Smooth muscle cell (in vitro differentiated cells): ENCODE measurements at regions not wholly inside any gene's neighbourhood (a gene's known extent, or its start where the extent isn't known, plus 50 kb on each side); places are given as distances from the start of the nearest gene placed in this dataset.
"Not testable (repeated sequence)": the region's sequence is repeated elsewhere in the genome, so short reads cannot be mapped to it uniquely, and the experiment has no call there.

ENCODE experiments used
- DNase-seq: peaks from one replicate; lab custom pipeline; 2025; ENCODE audit not compliant: unreplicated experiment; lab: John Stamatoyannopoulos, UW
- H2AFZ ChIP-seq: fragments of 200-600 bp; sonication (generic); 2 replicates; pipeline ENCODE4 v1.6.0; 2016; ENCODE audit warnings: antibody characterized with exemption, low read depth, mild to moderate bottlenecking
- H3F3A ChIP-seq: fragments of 200-600 bp; sonication (generic); 2 replicates; pipeline ENCODE4 v1.6.0; 2017; ENCODE audit warnings: antibody characterized with exemption, low read depth
- H3K27ac ChIP-seq: fragments of 200-600 bp; sonication (generic); 2 replicates; pipeline ENCODE4 v1.5.1; 2016; ENCODE audit warnings: low read depth, mild to moderate bottlenecking
- H3K27me3 ChIP-seq: fragments of 200-600 bp; sonication (generic); 2 replicates; pipeline ENCODE4 v1.6.1; 2016; ENCODE audit warnings: low read depth, mild to moderate bottlenecking
- H3K36me3 ChIP-seq: fragments of 200-600 bp; sonication (generic); 2 replicates; pipeline ENCODE4 v1.5.1; 2016; ENCODE audit warnings: low read depth
- H3K4me1 ChIP-seq: fragments of 200-600 bp; sonication (generic); 2 replicates; pipeline ENCODE4 v1.5.1; 2016; ENCODE audit warnings: low read depth
- H3K4me2 ChIP-seq: fragments of 200-600 bp; sonication (generic); 2 replicates; pipeline ENCODE4 v1.6.0; 2016; ENCODE audit warnings: mild to moderate bottlenecking
- H3K4me3 ChIP-seq: fragments of 200-600 bp; sonication (generic); 2 replicates; pipeline ENCODE4 v1.5.1; 2016; ENCODE audit warnings: mild to moderate bottlenecking
- H3K79me2 ChIP-seq: fragments of 200-600 bp; sonication (generic); 2 replicates; pipeline ENCODE4 v1.6.0; 2016; ENCODE audit warnings: low read depth, mild to moderate bottlenecking
- H3K9ac ChIP-seq: fragments of 200-600 bp; sonication (generic); 2 replicates; pipeline ENCODE4 v1.6.0; 2016; ENCODE audit warnings: low read depth
- H3K9me3 ChIP-seq: fragments of 200-600 bp; sonication (generic); replicated peaks from 2 replicates; pipeline ENCODE4 v1.5.1; 2016; ENCODE audit warnings: low read depth
- H4K20me1 ChIP-seq: fragments of 200-600 bp; sonication (generic); 2 replicates; pipeline ENCODE4 v1.6.0; 2016; ENCODE audit warnings: low read depth
- CTCF ChIP-seq: fragments of 200-600 bp; sonication (generic); IDR thresholded peaks from 2 replicates; pipeline ENCODE4 v1.5.1; 2017; ENCODE audit warnings: borderline replicate concordance, mild to moderate bottlenecking, antibody characterized with exemption; ENCODE audit not compliant: insufficient read depth, poor library complexity, severe bottlenecking
- WGBS: methylation state at CpG from one replicate; pipeline ENCODE4 v1.1.7; 2016; ENCODE audit warnings: low lambda C conversion rate; 5-methylcytosine and 5-hydroxymethylcytosine counted together

DNA sequence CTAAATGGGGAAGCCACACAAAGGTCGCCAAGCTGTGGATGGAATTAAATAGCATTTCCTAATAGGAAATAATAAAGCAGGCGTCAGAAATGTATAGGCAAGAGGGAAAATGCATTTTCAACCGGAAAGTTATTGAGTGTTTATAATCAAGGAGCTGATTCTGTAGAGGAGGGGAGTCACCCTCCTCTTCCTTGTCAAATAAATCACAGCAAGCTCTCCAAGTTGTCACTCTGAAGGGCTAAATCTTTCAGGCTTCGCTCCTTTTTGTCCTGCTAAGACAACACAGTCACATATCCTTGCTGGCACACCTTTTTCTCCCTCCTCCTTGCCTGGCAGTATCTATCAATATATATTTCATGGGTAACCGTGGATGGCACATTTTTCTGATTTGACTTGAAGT lies 338.4 kb downstream of the SATB1 start:
- DNase-seq = no peak
- no peaks in the 10 kb centered on the region for H3K36me3 ChIP-seq
- WGBS = 83% methylated on average over 5 of the region's 5 CpGs

GRCh38 chr3:18086078-18086477 lies 339.1 kb downstream of the SATB1 start:
- Histone ChIP-seq H3K9me3 (no peaks in the 10 kb centered on the region), H4K20me1 (no peaks in the 10 kb centered on the region), H3K36me3 (no peaks in the 10 kb centered on the region), H2AFZ (no peak overlapping the region), H3K79me2 (no peaks in the 10 kb centered on the region), H3K9ac (no peak overlapping the region), H3K27ac (no peak overlapping the region), H3K4me2 (no peak overlapping the region), H3K4me1 (no peaks in the 10 kb centered on the region), H3K27me3 (no peaks in the 10 kb centered on the region), H3F3A (no peaks in the 10 kb centered on the region), H3K4me3 (no peak overlapping the region)
- no peak for TF ChIP-seq CTCF
- WGBS = 78% methylated on average over 7 of the region's 7 CpGs
- no peak for DNase-seq

More for the DNA sequence above, 338.4 kb downstream of the SATB1 start:
- H3K9ac ChIP-seq = no peak overlapping the region
- no peak overlapping the region for H2AFZ ChIP-seq
- no peak overlapping the region for H3K4me2 ChIP-seq
- H3K9me3 ChIP-seq = no peaks in the 10 kb centered on the region
- H4K20me1 ChIP-seq = no peaks in the 10 kb centered on the region
- H3K4me3 ChIP-seq = no peak overlapping the region
- no peak for TF ChIP-seq CTCF
- no peaks in the 10 kb centered on the region for H3K27me3 ChIP-seq
- no peak overlapping the region for H3K27ac ChIP-seq
- H3F3A ChIP-seq = no peaks in the 10 kb centered on the region
- H3K79me2 ChIP-seq = no peaks in the 10 kb centered on the region
- H3K4me1 ChIP-seq = no peaks in the 10 kb centered on the region

GRCh38 chr3:18085429-18085828 lies 339.7 kb downstream of the SATB1 start:
- Histone ChIP-seq H3K9me3 (no peaks in the 10 kb centered on the region), H3K36me3 (no peaks in the 10 kb centered on the region), H3K4me1 (peaks cover 2% of the 10 kb centered on the region), H3F3A (no peaks in the 10 kb centered on the region), H3K27me3 (no peaks in the 10 kb centered on the region), H3K4me3 (no peak overlapping the region), H4K20me1 (no peaks in the 10 kb centered on the region), H3K9ac (no peak overlapping the region), H2AFZ (no peak overlapping the region), H3K4me2 (no peak overlapping the region), H3K79me2 (no peaks in the 10 kb centered on the region), H3K27ac (no peak overlapping the region)
- 83% methylated on average over 4 of the region's 4 CpGs for WGBS
- TF ChIP-seq CTCF = no peak
- DNase-seq = no peak

DNA sequence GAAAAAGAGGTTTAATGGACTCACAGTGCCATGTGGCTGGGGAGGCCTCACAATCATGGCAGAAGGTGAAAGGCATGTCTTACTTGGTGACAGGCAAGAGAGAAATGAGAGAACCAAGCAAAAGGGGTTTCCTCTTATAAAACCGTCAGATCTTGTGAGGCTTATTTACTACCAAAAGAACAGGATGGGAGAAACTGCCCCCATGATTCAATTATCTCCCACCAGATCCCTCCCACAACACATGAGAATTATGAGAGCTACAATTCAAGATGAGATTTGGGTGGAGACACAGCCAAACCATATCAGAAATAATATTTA lies 340.8 kb upstream of the TBC1D5 start:
- H3K9me3 ChIP-seq, H4K20me1 ChIP-seq, DNase-seq, H3K4me2 ChIP-seq, H2AFZ ChIP-seq, H3K79me2 ChIP-seq, H3K4me3 ChIP-seq, H3F3A ChIP-seq, H3K27ac ChIP-seq, H3K4me1 ChIP-seq, H3K36me3 ChIP-seq, H3K27me3 ChIP-seq, H3K9ac ChIP-seq: not testable (repeated sequence)
- WGBS = 95% methylated on average over 1 of the region's 1 CpG
